ENCODE measurements at regions not wholly inside any gene's neighbourhood (a gene's known extent, or its start where the extent isn't known, plus 50 kb on each side); places are given as distances from the start of the nearest gene placed in this dataset.

DNA sequence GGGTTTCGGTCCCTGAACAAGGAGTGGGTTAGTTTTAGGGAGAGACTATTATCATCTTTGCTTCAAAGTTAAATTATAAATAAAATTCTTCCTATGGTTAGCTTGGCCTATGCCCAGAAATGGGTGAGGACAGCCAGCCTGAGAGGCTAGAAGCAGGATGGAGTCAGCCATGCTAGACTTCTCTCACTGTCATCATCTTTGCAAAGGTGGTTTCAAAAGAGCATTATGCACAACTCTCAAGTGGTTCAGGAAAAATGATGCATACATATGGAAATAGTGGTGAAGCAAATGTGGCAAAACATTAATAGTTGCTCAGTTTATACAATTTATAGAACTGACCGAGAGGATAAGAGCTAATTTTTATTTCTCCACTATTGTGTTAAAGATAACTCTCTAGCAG is 124.3 kb upstream of the FOXN2 start (continued):
- TF ChIP-seq, protein P1, sequence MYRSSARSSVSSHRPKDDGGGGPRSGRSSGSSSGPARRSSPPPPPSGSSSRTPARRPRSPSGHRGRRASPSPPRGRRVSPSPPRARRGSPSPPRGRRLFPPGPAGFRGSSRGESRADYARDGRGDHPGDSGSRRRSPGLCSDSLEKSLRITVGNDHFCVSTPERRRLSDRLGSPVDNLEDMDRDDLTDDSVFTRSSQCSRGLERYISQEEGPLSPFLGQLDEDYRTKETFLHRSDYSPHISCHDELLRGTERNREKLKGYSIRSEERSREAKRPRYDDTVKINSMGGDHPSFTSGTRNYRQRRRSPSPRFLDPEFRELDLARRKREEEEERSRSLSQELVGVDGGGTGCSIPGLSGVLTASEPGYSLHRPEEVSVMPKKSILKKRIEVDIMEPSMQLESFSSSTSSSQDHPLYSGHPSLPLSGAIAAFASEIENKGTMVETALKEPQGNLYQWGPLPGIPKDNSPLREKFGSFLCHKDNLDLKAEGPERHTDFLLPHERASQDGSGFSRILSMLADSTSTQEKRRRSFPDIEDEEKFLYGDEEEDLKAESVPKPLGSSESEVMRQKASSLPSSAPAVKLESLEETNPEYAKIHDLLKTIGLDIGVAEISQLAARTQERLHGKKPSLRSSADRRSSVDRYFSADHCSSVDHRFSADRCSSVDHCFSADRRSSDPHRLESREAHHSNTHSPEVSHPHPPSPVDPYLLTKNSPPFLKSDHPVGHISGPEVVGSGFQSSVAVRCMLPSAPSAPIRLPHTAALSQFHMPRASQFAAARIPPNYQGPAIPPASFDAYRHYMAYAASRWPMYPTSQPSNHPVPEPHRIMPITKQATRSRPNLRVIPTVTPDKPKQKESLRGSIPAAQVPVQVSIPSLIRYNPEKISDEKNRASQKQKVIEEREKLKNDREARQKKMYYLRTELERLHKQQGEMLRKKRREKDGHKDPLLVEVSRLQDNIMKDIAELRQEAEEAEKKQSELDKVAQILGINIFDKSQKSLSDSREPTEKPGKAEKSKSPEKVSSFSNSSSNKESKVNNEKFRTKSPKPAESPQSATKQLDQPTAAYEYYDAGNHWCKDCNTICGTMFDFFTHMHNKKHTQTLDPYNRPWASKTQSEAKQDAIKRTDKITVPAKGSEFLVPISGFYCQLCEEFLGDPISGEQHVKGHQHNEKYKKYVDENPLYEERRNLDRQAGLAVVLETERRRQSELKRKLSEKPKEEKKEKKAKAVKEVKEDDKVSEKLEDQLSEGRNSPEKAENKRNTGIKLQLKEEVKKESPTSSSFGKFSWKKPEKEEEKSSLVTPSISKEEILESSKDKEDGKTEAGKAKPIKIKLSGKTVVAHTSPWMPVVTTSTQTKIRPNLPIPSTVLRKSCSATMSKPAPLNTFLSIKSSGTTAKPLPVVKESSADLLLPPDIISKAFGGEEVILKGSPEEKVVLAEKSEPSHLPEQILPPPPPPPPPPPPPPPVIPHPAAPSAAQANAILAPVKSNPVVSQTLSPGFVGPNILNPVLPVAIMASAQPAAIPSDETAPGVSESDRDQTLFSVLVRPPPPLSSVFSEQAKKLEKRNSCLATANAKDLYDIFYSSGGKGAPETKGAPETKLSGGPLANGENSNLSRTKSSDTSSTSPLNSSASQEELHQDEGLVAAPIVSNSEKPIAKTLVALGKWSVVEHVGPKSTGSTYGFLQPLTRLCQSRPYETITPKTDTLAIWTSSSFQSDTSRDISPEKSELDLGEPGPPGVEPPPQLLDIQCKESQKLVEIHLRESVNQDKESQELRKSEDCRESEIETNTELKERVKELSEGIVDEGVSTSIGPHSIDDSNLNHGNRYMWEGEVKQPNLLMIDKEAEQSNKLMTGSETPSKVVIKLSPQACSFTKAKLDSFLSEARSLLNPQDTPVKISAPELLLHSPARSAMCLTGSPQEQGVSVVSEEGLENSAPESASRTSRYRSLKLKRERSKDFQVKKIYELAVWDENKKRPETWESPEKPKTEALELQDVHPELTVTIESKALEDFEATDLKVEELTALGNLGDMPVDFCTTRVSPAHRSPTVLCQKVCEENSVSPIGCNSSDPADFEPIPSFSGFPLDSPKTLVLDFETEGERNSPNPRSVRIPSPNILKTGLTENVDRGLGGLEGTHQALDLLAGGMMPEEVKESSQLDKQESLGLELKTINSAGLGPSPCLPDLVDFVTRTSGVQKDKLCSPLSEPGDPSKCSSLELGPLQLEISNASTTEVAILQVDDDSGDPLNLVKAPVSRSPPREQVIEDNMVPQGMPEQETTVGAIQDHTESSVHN (IDR thresholded peaks at IDR 0.05; ENCODE audit: borderline replicate concordance in 1 of 2, low read depth in 1 of 2) = no peak
- TF ChIP-seq ZFP30 (CRISPR knock-in tag; IDR thresholded peaks at IDR 0.05; ENCODE audit: borderline replicate concordance) (no peak), CREM (IDR thresholded peaks at IDR 0.05; ENCODE audit: low read depth) (no peak), CHD2 (IDR thresholded peaks at IDR 0.05; ENCODE audit: low read depth, low read length) (no peak)

All from K562 (cell line).